Stomach (tissue), 8 donors: ENCODE measurements at regions not wholly inside any gene's neighbourhood (a gene's known extent, or its start where the extent isn't known, plus 50 kb on each side); places are given as distances from the start of the nearest gene placed in this dataset.

Experiments
- DNase-seq, 2 donors: peaks; one replicate each; pipeline versions ENCODE4 v3.0.0 to v3.0.0-alpha.2; 2013 to 2019
- H3K27ac ChIP-seq, 5 donors: fragments of 200-600 bp in 4 of 5; sonication (generic) in 4 of 5; one replicate each; pipeline ENCODE4 v1.5.1; 2013 to 2019; ENCODE audit warnings: mild to moderate bottlenecking in 1 of 5, moderate library complexity in 1 of 5
- H3K27me3 ChIP-seq, 3 donors: fragments of 200-600 bp; sonication (generic); one replicate each; pipeline ENCODE4 v1.5.1; 2017 to 2019; ENCODE audit warnings: mixed run types in 1 of 3
- H3K36me3 ChIP-seq, 4 donors: fragments of 200-600 bp; sonication (generic); 1 replicate in 3 of 4; 2 replicates in 1 of 4; pipeline ENCODE4 v1.5.1; 2016 to 2019
- H3K4me1 ChIP-seq, 4 donors: fragments of 200-600 bp; sonication (generic); one replicate each; pipeline ENCODE4 v1.5.1; 2016 to 2019
- H3K4me3 ChIP-seq, 4 donors: fragments of 200-600 bp; sonication (generic) in 3 of 4; one replicate each; pipeline ENCODE4 v1.5.1; 2016 to 2019; ENCODE audit warnings: mild to moderate bottlenecking in 1 of 4
- H3K9me3 ChIP-seq, 4 donors: fragments of 200-600 bp; sonication (generic); one replicate each; pipeline ENCODE4 v1.5.1; 2016 to 2019
- EP300 ChIP-seq: sonication (generic); formaldehyde crosslinking; IDR thresholded peaks from one replicate; pipeline ENCODE4 v1.6.1; 2017; ENCODE audit warnings: antibody characterized with exemption
- POLR2A ChIP-seq, 4 donors: fragments of 450-650 bp; IDR thresholded peaks; one replicate each; pipeline ENCODE4 v1.6.1; 2016; ENCODE audit warnings: antibody characterized with exemption in 4 of 4, control low read depth in 2 of 4, mild to moderate bottlenecking in 1 of 4, moderate library complexity in 1 of 4
- POLR2AphosphoS5 ChIP-seq, 3 donors: sonication (generic); formaldehyde crosslinking; IDR thresholded peaks; one replicate each; pipeline ENCODE4 v1.6.1; 2016; ENCODE audit warnings: antibody characterized with exemption in 3 of 3
- WGBS, 5 donors: extraction: QIAGEN DNeasy Blood & Tissue Kit in 3 of 5; methylation state at CpG; one replicate each; pipeline versions ENCODE4 v1.1.5 to v1.1.7; 2013 to 2018; 5-methylcytosine and 5-hydroxymethylcytosine counted together
- intact Hi-C: fragments of 100-400 bp; cut with DNase I; formaldehyde crosslinking; loops from one replicate; pipeline ENCODE4 v1.15.1; 2023; ENCODE audit warnings: low total_unique reads
- TF ChIP-seq, protein P1 (sequence below), 7 experiments: fragments of 450-650 bp in 4 of 7; fragments of 200-600 bp in 3 of 7; sonication (generic) in 3 of 7; IDR thresholded peaks; one replicate each; pipeline ENCODE4 v1.5.1; 2016 to 2019; ENCODE audit warnings: antibody characterized with exemption in 7 of 7, control low read depth in 2 of 7, mild to moderate bottlenecking in 1 of 7
- donor health status: healthy with polysubstance abuse.
- donor health status: Bipolar disorder and iron deficiency.
- donor health status: healthy.

DNA sequence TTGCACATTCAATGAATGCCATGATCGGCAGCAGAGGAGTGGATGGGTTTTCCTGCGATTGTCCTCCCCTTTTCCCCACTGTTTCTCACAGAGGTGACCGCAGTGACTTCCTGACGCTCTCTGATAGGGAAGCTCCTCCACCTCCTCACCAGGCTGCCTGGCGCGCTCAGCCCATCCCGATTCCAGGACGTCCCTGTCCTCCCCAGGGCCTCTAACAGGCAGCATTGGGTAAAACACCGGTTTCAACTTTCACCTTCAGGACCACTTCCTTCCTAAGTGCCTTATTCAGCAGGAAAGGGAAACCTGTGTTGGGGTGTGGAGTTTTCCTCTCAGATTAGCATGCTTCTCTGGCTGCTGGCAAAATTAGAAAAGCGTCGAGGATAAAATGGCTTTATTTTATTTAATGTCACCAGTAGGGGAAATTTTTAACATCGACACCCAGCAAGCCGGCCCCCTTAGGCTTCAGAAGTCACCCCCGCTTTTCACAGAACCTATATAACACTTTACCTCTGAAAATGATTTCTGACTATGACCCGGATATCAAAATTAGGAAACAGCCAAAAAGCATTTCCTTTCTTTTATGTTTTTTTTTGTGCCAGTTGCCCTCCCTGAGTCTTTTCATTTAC lies 570.4 kb upstream of the GJE1 start:
- peak in 1 of 2 donors; percentile 48 for DNase-seq
- H3K9me3 ChIP-seq, result no peaks in the 10 kb centered on the region
- TF ChIP-seq, protein P1, sequence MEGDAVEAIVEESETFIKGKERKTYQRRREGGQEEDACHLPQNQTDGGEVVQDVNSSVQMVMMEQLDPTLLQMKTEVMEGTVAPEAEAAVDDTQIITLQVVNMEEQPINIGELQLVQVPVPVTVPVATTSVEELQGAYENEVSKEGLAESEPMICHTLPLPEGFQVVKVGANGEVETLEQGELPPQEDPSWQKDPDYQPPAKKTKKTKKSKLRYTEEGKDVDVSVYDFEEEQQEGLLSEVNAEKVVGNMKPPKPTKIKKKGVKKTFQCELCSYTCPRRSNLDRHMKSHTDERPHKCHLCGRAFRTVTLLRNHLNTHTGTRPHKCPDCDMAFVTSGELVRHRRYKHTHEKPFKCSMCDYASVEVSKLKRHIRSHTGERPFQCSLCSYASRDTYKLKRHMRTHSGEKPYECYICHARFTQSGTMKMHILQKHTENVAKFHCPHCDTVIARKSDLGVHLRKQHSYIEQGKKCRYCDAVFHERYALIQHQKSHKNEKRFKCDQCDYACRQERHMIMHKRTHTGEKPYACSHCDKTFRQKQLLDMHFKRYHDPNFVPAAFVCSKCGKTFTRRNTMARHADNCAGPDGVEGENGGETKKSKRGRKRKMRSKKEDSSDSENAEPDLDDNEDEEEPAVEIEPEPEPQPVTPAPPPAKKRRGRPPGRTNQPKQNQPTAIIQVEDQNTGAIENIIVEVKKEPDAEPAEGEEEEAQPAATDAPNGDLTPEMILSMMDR (IDR thresholded peaks at IDR 0.05), result no peak
- TF ChIP-seq POLR2AphosphoS5 (IDR thresholded peaks at IDR 0.05), result no peak
- no peak for TF ChIP-seq POLR2A (IDR thresholded peaks at IDR 0.05)
- no peak for TF ChIP-seq EP300
- WGBS, 5 donors, result 20 to 33% (median 24%) methylated on average over 15 of the region's 15 CpGs
- H3K36me3 ChIP-seq, result no peaks in the 10 kb centered on the region
- peak overlapping the region; percentile 2 to 41 (median 32) for H3K4me3 ChIP-seq
- peak overlapping the region in 4 of 5 donors; percentile 22 to 63 (median 54) for H3K27ac ChIP-seq
- intact Hi-C loops, result no loop called here
- peaks cover 8 to 23% (median 20%) of the 10 kb centered on the region in 4 donors for H3K4me1 ChIP-seq
- no peaks in the 10 kb centered on the region for H3K27me3 ChIP-seq

DNA sequence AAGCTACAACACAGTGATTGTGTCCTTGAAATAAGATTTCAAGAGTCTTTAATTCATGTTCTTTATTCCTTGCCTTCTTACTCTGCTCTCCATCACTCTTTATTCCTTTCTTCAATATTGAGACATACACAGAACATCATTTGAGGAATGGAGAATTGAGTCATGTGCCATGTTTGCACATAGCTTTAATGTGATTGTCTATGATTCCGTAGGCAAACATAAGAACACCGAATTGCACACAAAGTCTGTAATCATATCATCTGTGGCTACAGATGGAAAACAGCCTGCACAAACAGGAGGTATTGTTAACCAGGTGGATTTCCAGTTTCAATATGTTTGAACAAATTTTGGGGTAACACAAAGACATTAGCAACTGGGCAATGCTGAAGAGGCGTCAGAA lies 571.6 kb upstream of the GJE1 start:
- H3K4me3 ChIP-seq, result no peak overlapping the region
- peak in 1 of 2 donors; percentile 23 for DNase-seq
- TF ChIP-seq, protein P1 (IDR thresholded peaks at IDR 0.05), result no peak
- TF ChIP-seq POLR2AphosphoS5 (IDR thresholded peaks at IDR 0.05), result peak in 1 of 3 donors; percentile 43
- H3K4me1 ChIP-seq, result peaks cover 8 to 23% (median 20%) of the 10 kb centered on the region in 4 donors
- H3K36me3 ChIP-seq, result no peaks in the 10 kb centered on the region
- H3K9me3 ChIP-seq, result no peaks in the 10 kb centered on the region
- no peaks in the 10 kb centered on the region for H3K27me3 ChIP-seq
- 22 to 55% (median 39%) methylated on average over 3 of the region's 3 CpGs for WGBS, 5 donors
- H3K27ac ChIP-seq, result no peak overlapping the region
- intact Hi-C loops, result no loop called here

DNA sequence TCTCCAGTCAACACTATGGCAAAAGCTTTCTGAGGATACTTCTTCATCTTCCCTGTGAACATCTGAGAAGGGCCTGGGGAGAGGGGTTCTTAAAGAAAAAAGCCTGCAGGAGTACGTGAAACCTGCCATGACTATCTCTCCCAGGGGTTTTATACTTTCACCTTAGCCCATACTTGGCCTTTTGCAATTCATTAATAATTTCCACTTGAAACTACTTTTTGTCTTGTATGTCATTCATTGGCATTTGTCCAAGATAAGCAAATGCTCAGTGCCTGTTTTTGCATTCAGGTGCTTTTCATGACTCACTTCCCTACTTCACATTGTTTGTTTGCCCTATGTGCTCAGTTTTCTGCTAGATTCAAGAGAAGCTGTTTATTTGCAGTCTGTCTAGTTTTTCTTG lies 580.3 kb upstream of the GJE1 start:
- 39 to 70% (median 54%) methylated on average over 1 of the region's 1 CpG for WGBS, 5 donors
- no peak overlapping the region for H3K4me3 ChIP-seq
- peak in 1 of 2 donors; percentile 86 for DNase-seq
- H3K27ac ChIP-seq, result no peak overlapping the region
- H3K36me3 ChIP-seq, result no peaks in the 10 kb centered on the region
- peaks cover 0 to 11% (median 3%) of the 10 kb centered on the region in 4 donors for H3K9me3 ChIP-seq
- H3K4me1 ChIP-seq, result no peaks in the 10 kb centered on the region
- no peaks in the 10 kb centered on the region for H3K27me3 ChIP-seq
- TF ChIP-seq POLR2AphosphoS5 (IDR thresholded peaks at IDR 0.05) (peak in 1 of 3 donors; percentile 29), POLR2A (IDR thresholded peaks at IDR 0.05) (no peak)
- intact Hi-C loops, result no loop called here

DNA sequence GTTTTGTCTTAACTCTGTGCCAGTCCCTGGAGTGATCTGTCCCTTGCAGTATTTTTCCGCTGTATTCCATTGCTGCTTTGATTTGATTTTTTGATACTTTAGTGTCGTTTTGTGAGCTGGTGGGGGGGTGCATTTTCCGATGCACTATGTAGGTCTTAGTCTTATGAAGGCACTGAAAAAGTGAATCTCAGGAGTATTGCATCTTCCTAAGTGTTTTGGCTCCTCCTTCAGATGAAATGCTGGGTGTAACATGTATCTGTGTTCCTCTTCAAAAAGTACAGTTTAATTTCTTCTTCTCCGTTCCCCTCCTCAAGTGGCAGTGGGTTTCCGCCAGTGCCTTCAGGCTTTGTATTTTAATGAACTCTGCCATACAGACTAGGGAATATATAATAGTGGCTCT lies 580.7 kb upstream of the GJE1 start:
- 92 to 95% (median 94%) methylated on average over 5 of the region's 5 CpGs for WGBS, 5 donors
- no peak for TF ChIP-seq POLR2A (IDR thresholded peaks at IDR 0.05)
- no peak for TF ChIP-seq EP300
- no peak for TF ChIP-seq POLR2AphosphoS5 (IDR thresholded peaks at IDR 0.05)
- TF ChIP-seq, protein P1 (IDR thresholded peaks at IDR 0.05), result no peak

DNA sequence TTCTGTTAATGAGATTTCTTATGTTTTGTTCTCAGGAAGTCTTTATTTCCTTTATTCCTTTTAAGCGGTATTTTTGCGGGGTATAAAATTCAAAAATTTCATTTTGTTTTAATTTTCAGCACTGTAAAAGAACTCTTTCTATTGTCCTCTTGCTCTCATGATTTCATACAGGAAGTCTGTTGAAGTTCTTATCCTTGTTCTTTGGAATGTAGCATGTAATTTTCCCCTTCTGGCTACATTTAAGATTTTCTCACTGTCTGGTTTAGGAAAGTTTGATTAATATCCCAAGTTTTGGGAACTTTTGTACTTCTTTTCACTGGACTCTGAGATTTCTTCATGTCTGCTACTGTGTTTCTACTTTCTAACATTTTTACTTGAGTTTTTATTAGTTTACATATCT lies 581.4 kb upstream of the GJE1 start:
- Histone ChIP-seq H3K4me1 (no peaks in the 10 kb centered on the region), H3K36me3 (no peaks in the 10 kb centered on the region), H3K4me3 (no peak overlapping the region), H3K27me3 (no peaks in the 10 kb centered on the region), H3K27ac (no peak overlapping the region), H3K9me3 (peaks cover 0 to 12% (median 6%) of the 10 kb centered on the region in 4 donors)
- TF ChIP-seq POLR2A (IDR thresholded peaks at IDR 0.05) (no peak), EP300 (no peak)
- intact Hi-C loops, result no loop called here
- 71 to 95% (median 89%) methylated on average over 2 of the region's 2 CpGs for WGBS, 5 donors
- no peak for DNase-seq

More for the DNA sequence above, 580.7 kb upstream of the GJE1 start:
- Histone ChIP-seq H3K9me3 (peaks cover 0 to 11% (median 4%) of the 10 kb centered on the region in 4 donors), H3K36me3 (no peaks in the 10 kb centered on the region), H3K27me3 (no peaks in the 10 kb centered on the region), H3K4me3 (no peak overlapping the region), H3K4me1 (no peaks in the 10 kb centered on the region), H3K27ac (no peak overlapping the region)
- intact Hi-C loops, result no loop called here
- DNase-seq, result no peak
